Activated effector memory CD4-positive, alpha-beta T cell treated with anti-CD3 and anti-CD28 coated beads, Interleukin-2, amount 50 U/mL, for 16 hours (primary cell): ENCODE measurements at regions not wholly inside any gene's neighbourhood (a gene's known extent, or its start where the extent isn't known, plus 50 kb on each side); places are given as distances from the start of the nearest gene placed in this dataset.

Source experiments
- DNase-seq: peaks from one replicate; pipeline ENCODE4 v3.0.0-alpha.2; 2020

DNA sequence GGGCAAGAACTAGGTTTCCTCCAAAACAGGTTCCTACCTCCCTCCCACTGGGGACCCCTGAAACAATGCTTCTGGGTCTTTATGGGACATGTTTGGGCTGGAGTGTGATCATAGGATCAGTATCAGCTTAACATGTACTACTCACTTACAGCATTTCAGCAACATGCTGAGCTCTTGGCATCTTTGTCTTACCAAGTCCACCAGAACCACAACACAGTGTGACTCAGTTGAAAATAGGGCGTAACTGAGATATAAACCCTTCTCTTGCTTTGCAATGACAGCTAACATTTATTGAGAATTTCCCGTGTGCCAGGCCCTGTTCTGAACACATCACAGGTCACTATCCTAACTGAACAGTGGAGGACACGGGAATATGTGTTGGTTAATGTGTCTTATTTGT lies 218.5 kb upstream of the LNX1 start:
- DNase-seq = no peak

DNA sequence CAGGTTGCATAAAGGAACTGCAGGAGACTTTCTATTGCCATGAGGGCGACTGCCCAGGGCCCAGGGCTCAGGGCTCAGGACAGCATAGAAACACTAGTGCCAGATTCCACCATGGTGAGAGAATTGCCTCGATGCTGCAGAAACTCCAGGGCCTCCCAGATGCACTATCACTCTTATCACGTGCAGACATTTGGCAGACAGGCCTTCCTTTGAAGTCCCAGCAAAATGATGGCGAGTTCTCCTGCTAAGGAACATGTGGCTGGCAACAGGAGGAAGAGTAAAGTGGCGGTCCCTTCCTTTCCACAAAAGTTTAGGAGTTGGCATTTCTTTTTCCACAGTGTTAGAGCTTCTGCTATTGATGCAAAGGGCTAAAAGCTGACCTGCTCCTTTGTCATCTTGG lies 214.0 kb upstream of the LNX1 start:
- no peak for DNase-seq

DNA sequence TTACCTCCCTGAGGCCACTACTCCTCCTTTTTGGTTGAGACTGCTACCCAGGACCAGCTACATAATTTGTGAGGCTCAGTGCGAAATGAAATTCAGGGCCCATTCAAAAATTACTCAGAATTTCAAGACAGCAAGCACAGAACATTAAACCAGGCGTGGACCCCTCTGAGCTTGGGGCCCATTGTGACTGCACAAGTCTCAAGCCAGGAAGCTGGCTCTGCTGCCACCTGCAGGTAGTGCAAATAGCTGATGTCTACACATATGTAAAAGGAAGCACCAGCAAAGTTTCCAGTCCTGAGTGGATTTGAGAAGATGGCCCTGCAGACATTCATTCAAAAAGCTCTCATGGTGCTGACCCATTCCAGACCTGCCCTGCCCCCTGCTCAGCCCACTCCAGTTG lies 213.4 kb upstream of the LNX1 start:
- no peak for DNase-seq

DNA sequence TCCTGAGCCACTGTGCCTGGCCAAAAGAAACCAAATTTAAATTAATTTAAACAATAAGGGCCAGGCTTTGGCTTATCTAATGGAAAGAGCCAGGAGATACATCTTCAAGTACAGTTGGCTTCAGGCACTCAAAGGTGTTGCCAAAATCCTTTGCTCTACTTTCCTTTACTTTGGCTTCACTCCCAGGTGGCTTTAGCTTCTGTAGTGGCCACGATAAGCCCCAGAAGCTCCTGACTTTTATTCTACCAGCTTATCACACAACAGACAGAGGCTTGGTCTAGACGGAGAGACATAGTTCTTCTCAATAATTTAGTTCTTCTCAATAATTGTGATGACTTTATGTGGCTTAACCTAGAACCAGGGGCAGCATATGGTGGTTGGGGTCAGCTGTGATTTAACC lies 211.2 kb upstream of the LNX1 start:
- DNase-seq = no peak

DNA sequence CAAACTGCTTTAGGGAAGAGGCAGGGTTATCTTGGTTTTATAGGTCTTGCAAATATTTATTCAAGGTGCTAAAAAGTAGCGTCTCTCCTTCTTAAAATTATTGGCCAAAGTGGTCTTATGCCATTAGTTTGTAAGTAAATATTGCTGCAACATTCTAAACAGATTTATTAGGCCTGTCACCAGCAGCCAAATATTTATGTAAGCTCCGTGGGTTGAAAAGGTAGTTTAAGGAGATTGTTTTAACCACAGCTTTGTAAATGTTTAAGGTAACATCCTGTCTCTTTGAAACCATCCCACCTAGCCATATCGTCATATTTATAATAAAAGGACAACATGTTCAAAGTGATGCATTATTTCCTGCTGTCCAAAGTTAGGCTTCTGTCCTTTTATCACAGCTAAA lies 210.1 kb upstream of the LNX1 start:
- no peak for DNase-seq

DNA sequence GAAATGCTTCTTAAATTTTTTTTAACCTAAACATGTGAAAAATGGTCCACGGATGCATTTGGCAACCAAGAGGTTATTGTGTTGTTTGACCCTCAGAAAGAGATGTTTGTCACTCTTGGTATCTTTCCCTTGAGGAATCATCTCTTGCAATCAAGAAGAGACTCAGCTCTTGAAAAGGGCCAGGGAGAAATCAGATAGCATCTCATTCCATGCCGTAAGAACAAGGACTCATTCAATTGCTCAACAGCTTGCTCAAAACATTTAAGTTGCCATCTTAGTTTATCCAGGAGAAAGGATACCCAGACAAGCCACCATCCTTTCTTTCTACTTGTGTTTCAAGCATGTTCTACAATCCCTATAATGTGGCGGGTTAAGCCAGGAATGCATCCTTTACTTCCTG lies 209.5 kb upstream of the LNX1 start:
- DNase-seq = no peak

DNA sequence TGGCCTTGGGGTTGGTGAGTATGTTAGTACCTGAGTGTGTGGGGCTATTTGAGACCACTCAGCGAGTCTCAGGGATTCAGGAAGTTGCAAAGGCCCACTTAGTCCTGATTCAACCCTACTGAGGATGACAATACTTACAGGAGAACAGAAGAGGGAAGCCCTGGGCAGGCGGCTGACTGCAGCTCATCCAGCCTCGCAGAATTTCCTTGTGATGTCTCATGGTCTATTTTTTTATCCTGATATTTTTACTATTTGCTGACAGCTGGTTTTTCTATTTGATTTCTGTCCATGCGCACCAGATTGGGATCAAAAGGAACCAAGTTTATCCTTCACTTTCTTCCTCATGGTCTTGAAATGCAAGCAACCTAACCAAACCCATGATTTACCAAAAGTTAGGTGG lies 201.8 kb upstream of the LNX1 start:
- DNase-seq = no peak

DNA sequence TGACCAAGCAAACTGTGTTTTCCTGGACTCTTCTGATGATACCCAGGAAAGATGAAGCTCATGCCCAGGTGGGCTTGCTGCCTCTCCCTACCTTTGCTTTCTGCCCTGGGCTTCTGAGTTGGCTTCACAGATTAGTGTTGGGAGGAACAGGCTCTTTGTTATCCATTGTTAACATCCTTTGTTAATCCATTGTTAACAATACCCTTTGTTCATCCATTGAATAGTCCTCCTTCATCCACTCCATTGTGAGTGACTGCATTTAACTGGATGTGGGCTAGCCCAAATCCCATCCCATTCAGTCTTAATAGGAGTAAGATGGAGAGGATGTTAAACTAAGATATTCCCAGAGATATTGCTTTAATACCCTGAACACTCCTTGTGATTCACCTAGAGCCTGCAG lies 199.0 kb upstream of the LNX1 start:
- no peak for DNase-seq

DNA sequence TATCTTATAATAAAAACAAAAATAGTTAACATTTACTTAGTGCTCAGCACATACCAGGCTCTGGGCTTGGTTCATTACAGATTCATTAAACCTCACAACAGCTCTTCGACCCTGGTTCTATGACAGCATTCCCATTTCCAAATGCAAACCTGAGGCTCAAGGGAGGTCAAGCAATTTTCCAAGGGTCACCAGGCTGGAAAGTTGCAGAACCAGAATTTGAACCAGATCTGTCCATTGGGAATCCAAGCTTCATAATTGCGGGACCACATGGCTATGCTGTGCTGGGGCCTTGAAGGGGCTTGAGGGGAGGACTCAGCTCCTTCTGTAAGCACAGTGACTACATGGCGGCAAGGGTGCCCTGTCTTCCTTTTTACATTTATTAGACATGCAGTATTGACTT lies 197.3 kb upstream of the LNX1 start:
- no peak for DNase-seq

DNA sequence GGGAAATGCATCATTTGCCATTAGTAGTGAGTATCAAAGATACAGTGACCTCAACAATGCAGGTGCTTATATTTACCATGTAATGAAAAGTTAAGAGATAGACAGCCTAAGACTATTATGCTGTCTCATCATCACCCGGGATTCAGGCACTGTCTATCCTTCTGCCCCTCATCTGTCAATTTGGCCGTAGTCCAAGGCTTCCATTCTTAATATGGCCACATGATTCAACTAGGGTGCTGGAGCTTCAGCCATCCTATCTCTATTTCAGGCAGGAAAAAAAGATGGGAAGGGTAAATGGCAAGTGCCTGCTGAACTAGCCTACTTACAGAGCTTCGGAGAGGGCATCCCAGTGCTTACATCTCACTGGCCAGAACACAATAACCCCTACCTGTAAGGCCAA lies 196.7 kb upstream of the LNX1 start:
- no peak for DNase-seq

DNA sequence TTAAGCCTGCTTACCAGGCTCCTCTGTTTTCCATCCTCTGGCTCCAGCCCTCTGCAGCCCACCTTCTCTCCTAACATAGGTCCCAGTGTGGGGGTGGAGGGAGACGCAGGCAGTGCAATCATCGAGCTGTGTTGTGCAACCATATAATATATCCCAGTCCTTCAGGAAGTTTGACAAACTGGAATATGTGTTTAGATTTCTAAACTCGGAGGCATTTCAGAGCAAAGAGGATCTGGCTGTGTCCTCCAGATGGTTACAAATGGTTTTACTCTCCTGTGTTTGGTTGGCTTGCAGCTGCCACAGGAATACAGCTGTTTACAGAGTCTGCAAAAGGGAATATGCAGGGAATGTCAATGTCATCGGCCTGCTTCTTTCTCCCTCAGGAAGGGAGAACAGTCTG lies 195.3 kb upstream of the LNX1 start:
- DNase-seq = no peak

DNA sequence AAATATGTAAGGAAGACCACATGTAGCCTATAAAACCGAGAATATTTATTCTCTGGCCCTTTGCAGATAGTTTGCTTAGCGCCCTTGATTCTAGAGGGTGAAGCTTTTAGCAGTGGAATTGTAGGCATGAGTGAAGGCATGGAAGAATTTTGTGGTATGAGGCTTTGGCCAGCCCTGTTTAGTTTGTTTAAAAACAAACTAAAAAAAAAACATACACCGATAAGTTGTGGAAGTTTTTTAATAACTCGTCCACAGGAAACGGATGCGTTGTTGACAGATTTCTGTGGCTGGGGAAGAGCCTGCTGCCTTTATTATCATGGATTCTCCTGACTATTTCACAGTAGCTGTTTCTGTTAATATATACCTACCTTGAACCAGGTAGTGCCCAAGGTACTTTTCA lies 194.7 kb upstream of the LNX1 start:
- DNase-seq = no peak

DNA sequence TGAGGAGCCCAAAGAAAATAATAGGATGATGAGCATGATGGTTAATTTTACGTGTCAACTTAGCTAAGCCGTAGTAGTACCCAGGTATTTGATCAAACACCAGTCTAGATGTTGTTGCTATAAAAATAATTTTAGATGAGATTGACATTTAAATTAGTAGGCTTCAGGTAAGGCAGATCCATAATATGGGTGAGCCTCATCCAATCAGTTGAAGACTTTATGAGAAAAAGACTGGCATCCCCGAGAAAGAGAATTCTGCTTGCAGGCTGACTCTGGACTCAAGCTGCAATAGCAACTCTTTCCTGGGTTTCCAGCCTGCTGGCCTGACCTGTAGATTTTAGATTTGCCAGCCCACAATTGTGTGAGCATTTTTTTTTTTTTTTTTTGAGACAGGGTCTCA lies 192.8 kb upstream of the LNX1 start:
- DNase-seq = no peak

DNA sequence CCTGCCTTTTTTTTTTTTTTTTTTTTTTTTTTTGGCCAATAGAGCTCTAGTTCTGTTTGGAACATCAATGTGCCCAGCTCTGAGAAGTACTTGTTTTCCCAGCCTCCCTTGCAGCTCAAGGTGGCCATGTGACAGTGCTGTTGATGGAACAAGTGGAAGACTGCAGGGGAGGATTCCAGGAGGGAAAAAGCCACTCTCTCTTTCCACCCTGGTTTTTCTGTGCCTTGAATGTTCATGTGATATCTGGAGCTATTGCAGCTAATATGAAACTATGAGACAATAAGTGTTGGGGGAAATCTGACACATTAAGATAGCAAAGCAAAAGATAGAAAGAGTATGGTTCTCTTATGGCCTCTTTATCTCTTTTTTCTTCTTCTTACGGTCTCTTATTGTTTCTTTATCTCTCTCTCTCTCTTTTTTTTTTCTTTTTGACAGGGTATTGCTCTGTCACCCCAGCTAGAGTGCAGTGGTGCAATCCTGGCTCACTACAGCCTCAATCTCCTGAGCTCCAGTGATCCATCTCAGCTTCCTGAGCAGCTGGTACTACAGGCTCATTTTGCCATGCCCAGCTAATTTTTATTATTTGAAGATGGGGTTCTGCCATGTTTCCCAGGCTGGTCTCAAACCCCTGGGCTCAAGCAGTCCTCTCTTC lies 192.0 kb upstream of the LNX1 start:
- no peak for DNase-seq

DNA sequence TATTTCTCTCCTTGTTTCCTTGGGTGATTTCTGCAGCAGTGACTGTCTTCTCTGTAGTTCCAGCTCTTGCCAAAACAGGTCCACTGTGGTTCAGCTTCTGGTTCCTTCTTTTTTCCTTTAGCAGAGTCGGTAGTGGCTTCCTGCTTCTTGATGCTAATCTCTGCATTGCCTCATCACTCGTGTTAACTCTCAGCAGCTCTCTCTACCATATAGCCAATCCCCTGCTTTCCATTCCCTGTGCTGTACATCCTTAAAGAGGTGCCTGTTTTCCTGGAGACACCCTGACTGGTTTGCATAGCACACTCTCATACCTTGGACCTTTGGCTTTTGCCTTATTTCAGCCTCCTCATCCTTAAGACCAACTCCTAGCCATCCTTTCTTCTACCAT lies 191.2 kb upstream of the LNX1 start:
- no peak for DNase-seq

DNA sequence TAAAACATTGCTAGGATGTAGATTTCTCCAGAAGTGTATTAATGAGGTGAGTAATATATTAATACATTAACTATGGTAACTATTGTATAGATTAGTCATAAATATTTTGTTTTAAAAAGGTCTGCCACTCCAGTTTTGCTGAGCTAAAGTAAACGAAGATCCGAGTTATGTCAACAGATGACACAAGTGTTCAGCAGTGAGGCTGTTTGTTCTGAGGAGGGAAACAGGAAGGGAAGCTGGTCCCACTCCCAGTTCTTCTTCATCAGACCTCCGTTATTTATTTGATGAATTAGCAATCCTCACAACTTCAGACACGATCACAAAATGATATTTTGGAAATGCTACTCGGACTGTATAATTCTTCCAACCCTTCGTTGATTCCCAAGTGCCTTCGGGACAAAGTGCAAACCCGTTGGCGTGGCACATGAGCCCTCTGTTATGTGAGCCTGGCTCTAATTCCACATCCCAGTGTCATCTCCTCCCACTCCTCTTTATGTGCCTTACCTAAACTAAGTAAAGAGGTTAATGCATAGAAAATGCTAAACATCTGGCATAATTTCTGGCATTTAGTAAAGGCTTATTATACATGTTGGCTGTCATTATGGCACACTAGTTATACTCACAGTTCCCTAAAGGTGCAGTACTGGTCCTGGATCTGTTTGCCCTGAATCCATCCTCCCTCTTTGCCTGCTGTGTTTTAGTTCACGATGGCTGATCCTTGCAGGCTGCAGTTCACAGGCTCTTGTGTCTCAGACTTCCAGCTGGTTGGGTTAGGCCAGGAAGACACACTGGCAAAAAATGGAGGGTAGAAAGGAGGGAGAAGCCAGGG lies 190.6 kb upstream of the LNX1 start:
- no peak for DNase-seq

DNA sequence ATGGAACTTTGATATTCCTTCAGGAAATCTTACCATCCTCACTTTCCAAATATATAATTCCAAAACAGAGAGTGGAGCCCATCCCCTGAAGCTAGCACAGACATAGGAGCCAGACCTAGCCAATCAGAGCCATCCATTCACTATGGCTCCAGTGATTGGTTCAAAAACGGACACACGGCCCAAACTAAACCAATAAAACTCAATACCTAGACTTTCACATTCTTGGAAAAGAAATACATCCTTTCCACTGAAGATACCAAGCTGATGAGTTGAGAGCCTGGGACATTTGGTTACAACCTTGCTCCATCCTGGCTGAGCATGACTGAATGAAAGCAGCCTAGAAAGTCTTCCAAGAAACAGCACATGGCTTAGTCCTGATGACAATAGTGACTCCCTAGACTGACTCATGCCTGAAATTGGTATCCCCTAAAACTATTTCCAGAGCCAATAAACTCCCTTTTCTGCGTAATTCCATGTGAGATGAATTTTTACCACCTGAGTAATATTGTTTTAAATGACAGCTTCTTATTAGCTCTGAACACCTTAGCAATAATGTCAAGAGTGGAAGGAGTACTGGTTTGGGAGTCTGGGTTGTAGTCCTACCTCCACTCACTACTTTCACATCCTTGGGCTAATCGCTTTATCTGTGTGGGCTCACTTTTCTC lies 189.6 kb upstream of the LNX1 start:
- DNase-seq = no peak

DNA sequence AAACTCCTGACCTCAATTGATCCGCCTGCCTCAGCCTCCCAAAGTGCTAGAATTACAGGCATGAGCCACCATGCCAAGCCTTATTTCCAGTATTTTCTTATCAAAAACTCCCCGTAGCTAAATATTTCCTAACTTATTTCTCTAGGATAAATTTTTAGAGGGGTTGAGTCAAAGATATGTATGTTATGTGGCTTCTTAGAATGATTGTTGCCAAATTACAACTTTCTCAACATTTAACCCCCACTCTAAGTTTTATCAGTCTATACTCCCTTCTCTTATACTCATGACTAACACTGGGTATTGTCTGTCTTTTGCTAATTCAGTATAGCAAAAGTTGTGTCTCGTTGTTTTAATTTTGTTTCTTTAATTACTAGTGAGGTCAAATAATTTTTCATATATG lies 187.7 kb upstream of the LNX1 start:
- DNase-seq = no peak

DNA sequence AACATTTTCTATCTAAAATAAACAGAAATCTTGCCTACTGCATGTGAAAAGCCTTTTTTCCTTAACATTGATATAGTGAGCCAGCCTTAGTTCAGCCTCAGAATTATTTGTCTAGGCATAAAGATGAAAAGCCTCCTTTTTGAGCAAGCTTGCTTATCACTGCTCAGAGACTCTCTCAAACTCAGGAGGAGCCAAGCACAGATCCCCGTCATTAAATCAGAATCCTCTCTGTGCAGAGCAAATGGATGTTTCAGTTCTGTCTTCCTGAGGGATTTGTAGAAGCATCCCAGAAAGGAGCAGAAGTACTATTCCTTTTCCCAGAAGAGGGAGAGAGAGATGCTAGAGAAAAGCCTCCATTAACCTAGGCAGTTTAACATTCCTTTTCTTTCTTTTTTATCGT lies 186.9 kb upstream of the LNX1 start:
- DNase-seq = no peak

DNA sequence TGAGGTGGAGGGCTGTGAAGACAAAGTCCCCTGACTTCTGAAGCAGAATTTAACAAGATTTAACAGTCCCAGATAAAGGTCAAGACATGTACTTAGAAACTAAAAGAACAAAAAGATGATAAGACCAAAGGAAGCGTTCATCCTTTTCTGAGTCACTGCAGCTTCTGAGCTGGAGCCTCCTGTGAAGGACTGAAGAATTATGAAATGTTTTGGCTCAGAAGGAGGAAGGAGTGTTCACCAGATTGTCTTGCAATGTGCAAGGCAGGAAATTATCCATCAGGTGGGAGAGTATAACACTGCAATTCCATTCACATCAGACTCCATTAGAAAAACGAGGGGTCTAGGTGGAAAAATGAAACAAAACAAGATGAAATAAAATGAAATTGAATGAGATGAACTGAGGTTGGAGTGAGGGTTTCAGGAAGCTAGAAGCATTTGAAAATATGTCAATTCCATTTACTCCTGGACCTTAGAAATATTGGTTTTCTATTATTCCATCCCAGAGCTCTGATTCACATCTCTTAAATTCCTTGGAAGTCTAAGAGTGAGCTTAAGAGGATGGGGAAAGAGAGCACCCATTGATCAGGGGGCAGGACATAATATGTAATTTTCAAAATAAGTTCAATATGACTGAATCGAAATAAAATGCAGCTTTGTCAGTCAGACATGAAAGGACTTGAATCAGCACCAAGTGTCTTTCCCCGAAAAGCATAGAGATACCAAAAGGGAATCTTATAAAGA lies 186.1 kb upstream of the LNX1 start:
- no peak for DNase-seq

DNA sequence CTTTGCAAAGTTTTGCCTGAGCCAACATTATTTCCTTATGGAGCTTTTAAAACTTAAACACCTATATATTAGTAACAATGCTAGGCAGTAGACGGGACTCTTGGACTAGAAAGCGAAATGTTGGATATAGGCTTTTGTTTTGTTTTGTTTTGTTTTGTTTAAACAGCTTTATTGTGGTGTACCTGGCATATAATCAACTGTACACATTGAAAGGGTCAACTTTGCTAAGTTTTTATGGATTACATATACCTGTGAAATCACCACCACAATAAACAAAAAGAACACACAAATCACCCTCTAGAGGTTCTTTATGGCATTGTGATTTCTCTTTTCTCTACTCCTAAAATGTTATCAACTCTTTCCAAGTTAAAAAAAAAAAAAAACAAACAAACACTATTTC lies 184.9 kb upstream of the LNX1 start:
- DNase-seq = no peak

DNA sequence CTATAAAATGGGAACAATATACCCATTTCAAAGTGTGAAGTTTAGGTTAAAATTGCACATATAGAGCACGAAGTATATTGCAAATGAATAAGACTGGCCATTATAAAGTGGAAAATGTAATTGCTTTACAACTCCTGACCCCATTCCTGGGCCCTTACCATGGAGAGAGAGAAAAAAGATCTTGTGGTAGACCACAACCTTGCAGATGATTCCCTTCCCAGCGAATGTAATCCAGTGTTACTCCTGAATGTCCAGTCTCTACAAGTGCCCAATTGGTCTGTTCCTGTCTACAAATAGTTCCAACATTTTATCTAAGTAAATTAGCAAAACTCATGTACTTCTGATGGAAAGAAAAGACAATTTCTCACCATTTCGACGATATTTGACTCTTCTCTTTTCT lies 184.1 kb upstream of the LNX1 start:
- DNase-seq = no peak

DNA sequence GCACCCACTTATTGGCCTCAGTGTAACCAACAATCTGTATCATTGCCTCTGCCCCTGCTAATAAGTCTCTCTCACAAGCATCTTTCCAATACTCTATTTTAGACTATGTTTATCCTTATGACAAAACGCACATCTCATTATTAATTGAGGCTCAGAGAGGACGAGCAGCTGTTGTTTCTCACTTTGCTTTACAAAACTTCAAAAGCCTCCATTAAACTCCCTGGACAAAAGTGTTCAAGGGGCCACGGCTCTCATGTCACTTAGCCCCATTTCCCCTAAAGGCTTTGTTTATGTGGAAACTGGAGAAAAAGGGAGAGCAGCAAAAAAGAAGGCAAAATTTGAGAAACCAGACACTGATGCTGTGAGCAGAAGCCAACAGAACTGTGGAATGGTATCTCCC lies 180.0 kb upstream of the LNX1 start:
- DNase-seq = no peak

DNA sequence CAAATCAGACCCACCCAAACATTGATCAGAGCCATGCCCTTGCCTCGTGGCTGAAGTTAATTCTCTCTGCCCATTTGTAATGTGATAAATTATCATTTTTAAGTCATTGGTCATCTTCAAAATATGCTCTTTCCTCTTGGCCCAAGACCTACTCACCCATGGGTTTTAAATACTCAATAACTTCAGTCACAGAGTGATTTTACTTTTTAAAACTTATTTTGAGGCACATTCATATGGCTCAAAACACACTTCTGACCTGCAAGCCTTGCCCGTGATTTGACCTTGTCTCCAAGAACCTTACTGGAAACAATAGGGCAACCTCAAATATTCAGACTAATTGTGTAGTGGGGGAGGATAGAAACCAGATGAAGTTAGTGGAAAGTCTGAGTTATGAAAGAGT lies 176.2 kb upstream of the LNX1 start:
- no peak for DNase-seq
